HEK293T (cell line): ENCODE measurements at regions not wholly inside any gene's neighbourhood (a gene's known extent, or its start where the extent isn't known, plus 50 kb on each side); places are given as distances from the start of the nearest gene placed in this dataset.

Experiments
- ARNT ChIP-seq: fragments of 450-650 bp; IDR thresholded peaks from 2 replicates; pipeline ENCODE4 v1.6.1; 2017; ENCODE audit warnings: mild to moderate bottlenecking
- BHLHE40 ChIP-seq: fragments of 450-650 bp; IDR thresholded peaks from 2 replicates; pipeline ENCODE4 v1.6.1; 2016; ENCODE audit warnings: mild to moderate bottlenecking, moderate library complexity, borderline replicate concordance
- CTBP1 ChIP-seq: fragments of 450-650 bp; IDR thresholded peaks from 2 replicates; pipeline ENCODE4 v1.6.1; 2016; ENCODE audit warnings: borderline replicate concordance
- FOXK2 ChIP-seq: fragments of 450-650 bp; IDR thresholded peaks from 2 replicates; pipeline ENCODE4 v1.6.1; 2016; ENCODE audit warnings: mild to moderate bottlenecking
- FOXM1 ChIP-seq: fragments of 450-650 bp; IDR thresholded peaks from 2 replicates; pipeline ENCODE4 v1.6.1; 2017; ENCODE audit warnings: mild to moderate bottlenecking, borderline replicate concordance
- HDGF ChIP-seq: fragments of 450-650 bp; IDR thresholded peaks from 2 replicates; pipeline ENCODE4 v1.6.1; 2017; ENCODE audit warnings: antibody characterized with exemption, borderline replicate concordance
- L3MBTL2 ChIP-seq: fragments of 450-650 bp; conservative IDR thresholded peaks from 2 replicates; pipeline ENCODE4 v1.6.1; 2016; ENCODE audit warnings: mild to moderate bottlenecking
- SP1 ChIP-seq: fragments of 450-650 bp; IDR thresholded peaks from 2 replicates; pipeline ENCODE4 v1.6.1; 2017
- SUZ12 ChIP-seq: fragments of 450-650 bp; IDR thresholded peaks from 2 replicates; pipeline ENCODE4 v1.6.1; 2016; ENCODE audit warnings: mild to moderate bottlenecking
- TARDBP ChIP-seq: fragments of 450-650 bp; IDR thresholded peaks from 2 replicates; pipeline ENCODE4 v1.6.1; 2016
- TF ChIP-seq, protein P1 (sequence below): fragments of 450-650 bp; IDR thresholded peaks from 2 replicates; pipeline ENCODE4 v1.6.1; 2016

GRCh38 chr1:91610789-91611188 lies 110.1 kb downstream of the CDC7 start:
- TF ChIP-seq TARDBP (no peak), FOXK2 (no peak), SP1 (no peak), SUZ12 (no peak), BHLHE40 (no peak), FOXM1 (no peak), L3MBTL2 (no peak), ARNT (no peak), CTBP1 (no peak), HDGF (no peak)
- TF ChIP-seq, protein P1, sequence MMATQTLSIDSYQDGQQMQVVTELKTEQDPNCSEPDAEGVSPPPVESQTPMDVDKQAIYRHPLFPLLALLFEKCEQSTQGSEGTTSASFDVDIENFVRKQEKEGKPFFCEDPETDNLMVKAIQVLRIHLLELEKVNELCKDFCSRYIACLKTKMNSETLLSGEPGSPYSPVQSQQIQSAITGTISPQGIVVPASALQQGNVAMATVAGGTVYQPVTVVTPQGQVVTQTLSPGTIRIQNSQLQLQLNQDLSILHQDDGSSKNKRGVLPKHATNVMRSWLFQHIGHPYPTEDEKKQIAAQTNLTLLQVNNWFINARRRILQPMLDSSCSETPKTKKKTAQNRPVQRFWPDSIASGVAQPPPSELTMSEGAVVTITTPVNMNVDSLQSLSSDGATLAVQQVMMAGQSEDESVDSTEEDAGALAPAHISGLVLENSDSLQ, result no peak
